ENCODE measurements at regions not wholly inside any gene's neighbourhood (a gene's known extent, or its start where the extent isn't known, plus 50 kb on each side); places are given as distances from the start of the nearest gene placed in this dataset.

GRCh38 chr6:40299681-40300080, 287.5 kb downstream of the LRFN2 start:
- no peak for TF ChIP-seq CTCF (IDR thresholded peaks at IDR 0.05)
- no peak for DNase-seq
- WGBS, 3 donors = 62 to 79% (median 65%) methylated on average over 6 of the region's 6 CpGs
- ATAC-seq = no peak
- no peaks in the 10 kb centered on the region for H3K27me3 ChIP-seq (ENCODE audit: insufficient read depth in 3 of 3, low read length in 2 of 3)
- H3K36me3 ChIP-seq (ENCODE audit: insufficient read depth in 1 of 2, low read depth in 1 of 2) = no peaks in the 10 kb centered on the region
- H3K27ac ChIP-seq = no peak overlapping the region
- intact Hi-C loops (cut with DNase I) = loop anchor here in 1 of 2 donors (10.0 kb wide), 1 partner anchor 955 kb away; no protein-coding TSS in a partner anchor
- H3K4me1 ChIP-seq = no peaks in the 10 kb centered on the region
- no peak overlapping the region for H3K4me3 ChIP-seq
- H3K9me3 ChIP-seq = no peaks in the 10 kb centered on the region

- H3K4me1 ChIP-seq = no peaks in the 10 kb centered on the region
- 95 to 96% (median 95%) methylated on average over 2 of the region's 2 CpGs for WGBS, 3 donors
- DNase-seq (no peak), ATAC-seq (no peak)
- TF ChIP-seq CTCF (IDR thresholded peaks at IDR 0.05) = no peak
- no peak overlapping the region for H3K4me3 ChIP-seq
- H3K36me3 ChIP-seq (ENCODE audit: insufficient read depth in 1 of 2, low read depth in 1 of 2) = no peaks in the 10 kb centered on the region
- intact Hi-C loops (cut with DNase I) = no loop called here
- no peak overlapping the region for H3K27ac ChIP-seq
- no peaks in the 10 kb centered on the region for H3K27me3 ChIP-seq (ENCODE audit: insufficient read depth in 3 of 3, low read length in 2 of 3)
- H3K9me3 ChIP-seq = no peaks in the 10 kb centered on the region
Measured at GRCh38 chr6:40298207-40298606, 289.0 kb downstream of the LRFN2 start.

GRCh38 chr6:40295251-40295950, 291.8 kb downstream of the LRFN2 start:
- H3K4me3 ChIP-seq = no peak overlapping the region
- no peaks in the 10 kb centered on the region for H3K9me3 ChIP-seq
- no peaks in the 10 kb centered on the region for H3K36me3 ChIP-seq (ENCODE audit: insufficient read depth in 1 of 2, low read depth in 1 of 2)
- no peaks in the 10 kb centered on the region for H3K4me1 ChIP-seq
- TF ChIP-seq CTCF (IDR thresholded peaks at IDR 0.05) = no peak
- intact Hi-C loops (cut with DNase I) = no loop called here
- H3K27me3 ChIP-seq (ENCODE audit: insufficient read depth in 3 of 3, low read length in 2 of 3) = no peaks in the 10 kb centered on the region
- H3K27ac ChIP-seq = no peak overlapping the region
- ATAC-seq (no peak), DNase-seq (no peak)
- 62 to 93% (median 82%) methylated on average over 2 of the region's 2 CpGs for WGBS, 3 donors

GRCh38 chr6:40293460-40294185, 293.5 kb downstream of the LRFN2 start:
- Histone ChIP-seq H3K4me1 (no peaks in the 10 kb centered on the region), H3K9me3 (no peaks in the 10 kb centered on the region), H3K27me3 (ENCODE audit: insufficient read depth in 3 of 3, low read length in 2 of 3) (no peaks in the 10 kb centered on the region), H3K27ac (no peak overlapping the region), H3K36me3 (ENCODE audit: insufficient read depth in 1 of 2, low read depth in 1 of 2) (no peaks in the 10 kb centered on the region), H3K4me3 (no peak overlapping the region)
- intact Hi-C loops (cut with DNase I) = no loop called here
- no peak for TF ChIP-seq CTCF (IDR thresholded peaks at IDR 0.05)
- ATAC-seq (no peak), DNase-seq (no peak)
- WGBS, 3 donors = 61 to 64% (median 62%) methylated on average over 10 of the region's 10 CpGs

All from psoas muscle (tissue), 7 donors.